Duodenal mucosa (tissue), 2 donors: ENCODE measurements at regions not wholly inside any gene's neighbourhood (a gene's known extent, or its start where the extent isn't known, plus 50 kb on each side); places are given as distances from the start of the nearest gene placed in this dataset.

Source experiments
- H3K27ac ChIP-seq: one replicate; pipeline ENCODE4 v1.7.0; 2013; ENCODE audit warnings: low read depth, low read length
- H3K27me3 ChIP-seq, 2 donors: one replicate each; pipeline ENCODE4 v1.7.0; 2013; ENCODE audit warnings: low read length in 2 of 2, control low read depth in 1 of 2; ENCODE audit not compliant: insufficient read depth in 2 of 2, control insufficient read depth in 1 of 2
- H3K36me3 ChIP-seq, 2 donors: one replicate each; pipeline ENCODE4 v1.7.0; 2013; ENCODE audit warnings: low read length in 2 of 2, control low read depth in 1 of 2; ENCODE audit not compliant: insufficient read depth in 2 of 2, control insufficient read depth in 1 of 2
- H3K4me1 ChIP-seq, 2 donors: one replicate each; pipeline ENCODE4 v1.7.0; 2013; ENCODE audit warnings: low read length in 2 of 2, control low read depth in 1 of 2; ENCODE audit not compliant: insufficient read depth in 2 of 2, control insufficient read depth in 1 of 2
- H3K4me3 ChIP-seq, 2 donors: one replicate each; pipeline ENCODE4 v1.7.0; 2013; ENCODE audit warnings: low read length in 2 of 2, low read depth in 1 of 2
- H3K9ac ChIP-seq, 2 donors: one replicate each; pipeline ENCODE4 v1.7.0; 2013; ENCODE audit warnings: low read length in 2 of 2, low read depth in 1 of 2
- H3K9me3 ChIP-seq, 2 donors: one replicate each; pipeline ENCODE4 v1.7.0; 2013; ENCODE audit warnings: low read length in 2 of 2, control low read depth in 1 of 2; ENCODE audit not compliant: control insufficient read depth in 1 of 2

DNA sequence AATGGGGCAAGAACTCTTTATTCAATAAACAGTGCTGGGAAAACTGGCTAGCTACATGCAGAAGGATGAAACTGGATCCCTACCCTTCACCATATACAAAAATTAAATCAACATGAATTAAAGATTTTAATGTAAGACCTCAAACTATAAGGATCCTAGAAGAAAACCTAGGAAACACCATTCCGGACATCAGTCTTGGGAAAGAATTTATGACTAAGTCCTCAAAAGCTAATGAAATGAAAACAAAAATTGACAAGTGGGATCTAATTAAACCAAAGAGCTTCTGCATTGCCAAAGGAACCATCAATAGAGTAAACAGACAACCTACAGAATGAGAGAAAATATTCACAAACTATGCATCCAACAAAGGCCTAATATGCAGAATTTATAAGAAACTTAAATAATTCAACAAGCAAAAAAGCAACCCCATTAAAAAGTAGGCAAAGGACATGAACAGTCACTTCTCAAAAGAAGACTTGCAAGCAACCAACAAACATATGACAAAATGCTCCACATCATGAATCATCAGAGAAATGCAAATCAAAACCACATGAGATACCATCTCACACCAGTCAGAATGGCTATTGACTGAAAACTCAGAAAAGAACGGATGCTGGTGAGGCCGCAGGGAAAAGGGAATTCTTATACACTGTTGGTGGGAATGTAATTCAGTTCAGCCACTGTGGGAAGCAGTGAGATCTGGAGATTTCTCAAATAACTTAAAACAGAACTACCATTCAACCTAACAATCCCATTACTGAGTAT, 104.3 kb upstream of the MAP3K1 start:
- H3K9me3 ChIP-seq, result no peaks in the 10 kb centered on the region

DNA sequence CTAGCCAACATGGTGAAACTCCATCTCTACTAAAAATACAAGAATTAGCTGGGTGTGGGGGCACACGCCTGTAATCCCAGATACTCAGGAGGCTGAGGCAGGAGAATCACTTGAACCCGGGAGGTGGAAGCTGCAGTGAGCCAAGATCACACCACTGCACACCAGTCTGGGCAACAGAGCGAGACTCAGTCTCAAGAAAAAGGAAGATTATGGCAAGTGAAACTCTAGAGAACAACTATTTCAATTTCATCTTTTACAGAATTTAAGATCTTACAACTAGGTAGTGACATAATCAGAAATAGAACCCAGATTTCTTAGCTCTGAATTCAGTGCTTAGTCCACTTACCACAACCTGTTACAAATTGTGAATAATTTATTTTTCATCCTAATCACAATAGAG, 108.8 kb upstream of the MAP3K1 start:
- peaks cover 0 to 5% of the 10 kb centered on the region in 2 donors for H3K4me1 ChIP-seq
- H3K27ac ChIP-seq, result no peak overlapping the region
- H3K4me3 ChIP-seq, result no peak overlapping the region
- no peaks in the 10 kb centered on the region for H3K36me3 ChIP-seq
- no peaks in the 10 kb centered on the region for H3K9me3 ChIP-seq
- no peaks in the 10 kb centered on the region for H3K27me3 ChIP-seq
- H3K9ac ChIP-seq, result no peak overlapping the region

More for the DNA sequence above, 104.3 kb upstream of the MAP3K1 start:
- no peaks in the 10 kb centered on the region for H3K36me3 ChIP-seq
- no peak overlapping the region for H3K9ac ChIP-seq
- H3K27ac ChIP-seq, result no peak overlapping the region
- H3K4me3 ChIP-seq, result no peak overlapping the region
- no peaks in the 10 kb centered on the region for H3K4me1 ChIP-seq
- H3K27me3 ChIP-seq, result no peaks in the 10 kb centered on the region

DNA sequence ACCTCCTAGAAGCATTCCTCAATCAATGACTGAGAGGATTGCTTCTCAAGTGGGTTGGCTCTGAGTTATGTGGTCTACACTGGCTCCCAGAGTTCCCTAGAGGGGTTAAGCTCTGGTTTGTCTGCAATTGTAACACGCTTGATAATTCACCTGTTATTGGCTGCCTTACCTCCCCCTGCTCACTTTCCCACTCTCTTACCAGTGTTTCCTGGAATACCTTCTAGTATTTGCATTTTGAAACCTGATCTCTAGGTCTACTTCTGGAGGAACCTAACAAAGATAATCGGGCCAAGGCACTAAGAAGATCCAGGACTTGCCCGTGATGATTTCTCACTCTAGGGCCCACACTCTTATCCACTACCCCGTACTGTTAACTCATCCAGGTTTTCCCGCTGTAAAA, 110.1 kb upstream of the MAP3K1 start:
- Histone ChIP-seq H3K36me3 (no peaks in the 10 kb centered on the region), H3K4me1 (peaks cover 0 to 5% of the 10 kb centered on the region in 2 donors)

DNA sequence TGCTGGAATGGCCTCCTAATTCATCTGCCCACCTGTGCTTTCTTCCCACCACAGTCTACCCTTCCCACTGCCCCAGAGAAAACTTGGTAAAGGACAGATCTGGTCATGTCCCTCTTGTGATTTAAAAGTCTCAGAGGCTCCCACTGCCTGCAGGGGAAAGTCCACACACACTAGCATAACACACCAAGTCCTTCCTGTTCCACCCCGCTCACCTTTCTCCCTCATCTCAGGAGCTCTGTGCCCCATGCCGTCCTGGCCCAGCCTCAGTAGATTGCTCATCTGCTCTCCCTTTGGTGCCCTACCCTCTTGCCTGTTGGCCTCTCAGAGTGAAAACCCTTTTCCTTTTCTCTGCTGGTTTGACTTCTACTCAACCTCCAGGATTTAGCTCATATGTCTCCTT, 111.4 kb upstream of the MAP3K1 start:
- H3K4me1 ChIP-seq, result peaks cover 5 to 9% of the 10 kb centered on the region in 2 donors
- no peaks in the 10 kb centered on the region for H3K36me3 ChIP-seq
- no peak overlapping the region for H3K9ac ChIP-seq

More for the DNA sequence above, 110.1 kb upstream of the MAP3K1 start:
- H3K27ac ChIP-seq, result no peak overlapping the region
- no peaks in the 10 kb centered on the region for H3K27me3 ChIP-seq
- no peaks in the 10 kb centered on the region for H3K9me3 ChIP-seq
- no peak overlapping the region for H3K9ac ChIP-seq
- H3K4me3 ChIP-seq, result no peak overlapping the region

DNA sequence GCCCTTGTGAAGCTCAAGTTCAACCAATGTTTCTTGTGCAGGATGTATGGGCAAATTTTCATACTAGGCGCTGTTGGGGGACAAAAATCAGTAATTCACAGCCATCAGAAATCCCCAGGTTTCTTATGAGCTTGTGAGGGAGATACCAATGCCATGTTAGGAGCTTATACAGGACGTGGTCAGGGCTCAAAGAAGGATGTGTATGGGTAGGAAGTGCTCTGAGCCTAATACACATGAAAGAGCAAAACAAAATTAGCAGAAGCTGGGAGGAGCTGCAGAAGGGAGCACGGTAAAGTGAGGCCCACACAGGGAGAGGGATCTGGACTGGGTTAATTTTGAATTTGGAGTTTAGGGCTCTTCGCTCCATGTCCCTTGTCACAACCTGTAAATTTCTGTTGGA, 114.6 kb upstream of the MAP3K1 start:
- Histone ChIP-seq H3K4me3 (no peak overlapping the region), H3K36me3 (no peaks in the 10 kb centered on the region), H3K27ac (no peak overlapping the region), H3K9ac (no peak overlapping the region), H3K27me3 (no peaks in the 10 kb centered on the region), H3K4me1 (peaks cover 8 to 18% of the 10 kb centered on the region in 2 donors), H3K9me3 (no peaks in the 10 kb centered on the region)

More for the DNA sequence above, 111.4 kb upstream of the MAP3K1 start:
- Histone ChIP-seq H3K27me3 (no peaks in the 10 kb centered on the region), H3K27ac (no peak overlapping the region), H3K9me3 (no peaks in the 10 kb centered on the region), H3K4me3 (no peak overlapping the region)

DNA sequence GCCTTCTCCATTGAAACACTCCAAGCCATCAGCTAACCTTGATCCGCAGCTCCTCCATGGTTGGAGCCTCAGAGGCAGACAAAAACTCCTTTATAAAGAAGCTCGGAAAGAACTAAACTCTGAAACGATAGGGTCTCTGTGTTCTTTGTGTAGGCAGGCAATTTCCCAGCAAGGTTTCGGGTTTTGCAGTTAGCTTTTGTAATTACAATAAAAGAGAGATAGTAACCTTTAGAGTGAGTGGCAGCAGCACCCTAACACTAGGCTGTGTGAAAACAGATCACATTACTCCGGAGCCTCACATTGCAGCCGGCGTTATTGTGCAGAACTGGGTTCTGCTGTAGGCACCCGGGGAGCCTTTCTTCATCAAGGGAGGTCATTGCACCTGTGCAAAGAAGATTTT, 115.8 kb upstream of the MAP3K1 start:
- H3K9me3 ChIP-seq, result no peaks in the 10 kb centered on the region
- H3K27me3 ChIP-seq, result no peaks in the 10 kb centered on the region
- no peak overlapping the region for H3K27ac ChIP-seq

DNA sequence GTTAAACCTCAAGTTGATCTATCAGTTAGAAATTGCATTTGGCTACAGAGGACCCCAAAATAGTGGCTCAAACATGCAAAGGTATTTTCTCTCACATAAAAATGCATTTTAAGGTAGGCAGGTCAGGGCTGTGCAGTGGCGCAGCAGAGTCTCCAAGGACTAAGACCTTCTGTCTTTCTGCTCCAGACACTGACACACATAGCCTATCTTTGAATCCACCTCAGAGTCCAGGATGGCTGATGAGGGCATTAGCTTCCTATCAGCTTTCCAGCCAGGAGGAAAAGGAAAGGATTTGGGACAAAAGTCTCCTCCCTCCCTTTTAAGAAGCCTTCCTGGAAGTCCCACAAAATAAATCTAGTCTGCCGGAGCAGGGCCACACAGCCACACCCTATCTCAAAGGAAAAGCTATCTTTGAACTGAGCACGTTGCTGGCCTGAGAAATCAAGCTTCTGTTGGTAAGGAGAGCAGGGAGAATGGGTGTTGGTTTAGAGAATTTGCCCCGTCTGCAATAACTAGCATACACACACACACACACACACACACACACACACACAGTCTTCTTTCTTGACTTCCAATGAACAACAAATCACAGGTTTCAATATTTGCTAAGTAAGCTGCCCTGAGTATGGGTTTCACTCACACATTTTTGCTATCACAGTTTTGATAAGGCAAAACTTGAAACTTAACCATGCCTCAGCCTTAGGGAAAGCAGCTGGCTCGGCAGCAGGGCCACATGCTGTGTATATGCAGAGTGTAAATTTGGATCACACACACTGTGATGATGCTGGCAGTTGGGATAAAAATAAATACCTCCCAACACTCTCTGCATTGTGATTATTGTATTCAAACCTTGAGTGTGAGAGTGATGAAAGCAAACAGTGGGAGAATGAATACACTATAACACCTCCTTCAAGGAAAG, 116.6 kb upstream of the MAP3K1 start:
- Histone ChIP-seq H3K36me3 (no peaks in the 10 kb centered on the region), H3K4me1 (peaks cover 8 to 15% of the 10 kb centered on the region in 2 donors), H3K27ac (no peak overlapping the region), H3K9me3 (no peaks in the 10 kb centered on the region), H3K4me3 (no peak overlapping the region), H3K27me3 (no peaks in the 10 kb centered on the region), H3K9ac (no peak overlapping the region)

More for the DNA sequence above, 115.8 kb upstream of the MAP3K1 start:
- no peak overlapping the region for H3K4me3 ChIP-seq
- no peaks in the 10 kb centered on the region for H3K36me3 ChIP-seq
- no peak overlapping the region for H3K9ac ChIP-seq
- peaks cover 8 to 18% of the 10 kb centered on the region in 2 donors for H3K4me1 ChIP-seq

DNA sequence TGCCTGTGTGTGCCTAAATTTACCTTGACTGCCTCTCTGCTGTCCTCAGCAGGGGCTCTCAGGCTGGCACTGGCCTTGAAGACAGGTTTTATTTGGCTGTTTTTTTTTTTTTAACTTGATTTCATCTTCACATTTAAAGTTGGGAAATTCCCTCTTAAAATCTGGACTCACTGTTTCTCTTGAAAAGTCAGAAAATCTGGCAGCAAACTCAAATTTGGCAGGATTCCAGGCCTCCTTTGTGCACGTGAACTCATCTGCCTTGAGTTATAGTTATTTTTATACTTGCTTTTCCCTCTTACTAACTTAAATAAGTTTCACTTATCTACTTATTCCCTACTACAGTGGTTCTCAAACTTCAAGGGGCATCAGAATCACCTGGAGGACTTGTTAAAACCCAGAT, 118.4 kb upstream of the MAP3K1 start:
- Histone ChIP-seq H3K4me1 (peaks cover 8 to 14% of the 10 kb centered on the region in 2 donors), H3K27ac (no peak overlapping the region), H3K36me3 (no peaks in the 10 kb centered on the region), H3K27me3 (no peaks in the 10 kb centered on the region), H3K9me3 (no peaks in the 10 kb centered on the region), H3K4me3 (no peak overlapping the region), H3K9ac (no peak overlapping the region)

DNA sequence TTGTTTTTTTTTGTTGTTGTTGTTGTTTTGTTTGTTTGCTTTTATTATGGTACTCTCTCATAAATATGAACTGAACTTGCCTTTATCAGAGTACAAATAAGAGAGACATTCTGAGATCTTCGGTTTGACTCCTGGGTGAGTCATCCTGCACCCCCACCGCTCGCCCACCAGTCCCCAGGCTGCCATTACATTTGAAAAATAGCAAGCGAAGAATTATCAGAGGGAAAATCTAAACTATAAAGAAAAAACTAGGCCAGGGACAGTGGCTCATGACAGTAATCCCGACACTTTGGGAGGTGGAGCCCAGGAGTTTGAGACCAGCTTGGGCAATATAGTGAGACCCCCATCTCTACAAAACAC, 122.1 kb upstream of the MAP3K1 start:
- Histone ChIP-seq H3K27ac (no peak overlapping the region), H3K4me3 (no peak overlapping the region), H3K4me1 (peaks cover 0 to 4% of the 10 kb centered on the region in 2 donors), H3K36me3 (no peaks in the 10 kb centered on the region), H3K9me3 (no peaks in the 10 kb centered on the region), H3K9ac (no peak overlapping the region), H3K27me3 (no peaks in the 10 kb centered on the region)
